H1 (cell line): ENCODE measurements at regions not wholly inside any gene's neighbourhood (a gene's known extent, or its start where the extent isn't known, plus 50 kb on each side); places are given as distances from the start of the nearest gene placed in this dataset.

ENCODE experiments used
- CTCF ChIA-PET: fragments of 300-600 bp; sonication (Branson Sonifier 250); formaldehyde crosslinking; loops from one replicate; lab custom pipeline; 2021; ENCODE audit not compliant: partially characterized antibody; lab: Charles Lee
- POLR2A ChIA-PET: fragments of 300-600 bp; sonication (Branson Sonifier 250); formaldehyde crosslinking; loops from one replicate; lab custom pipeline; 2021; ENCODE audit warnings: inconsistent platforms; ENCODE audit not compliant: partially characterized antibody; lab: Charles Lee
- DNase-seq, 2 experiments: peaks; one replicate each; pipeline versions ENCODE4 v3.0.0 to v3.0.0-alpha.2; 2010 to 2022; ENCODE audit warnings: low spot score in 2 of 2, low read depth in 1 of 2, mixed read lengths in 1 of 2
- FAIRE-seq: peaks from 2 replicates; lab custom pipeline; 2011; peaks lifted over from hg19 to GRCh38; lab: Jason Lieb, UNC
- H2AFZ ChIP-seq: 2 replicates; pipeline ENCODE4 v1.8.1; 2012; ENCODE audit warnings: low read length, inconsistent platforms
- H2AK5ac ChIP-seq: 2 replicates; pipeline ENCODE4 v1.6.1; 2013; ENCODE audit warnings: low read depth, low read length
- H2BK120ac ChIP-seq: replicated peaks from 2 replicates; pipeline ENCODE3; 2013; ENCODE audit warnings: low read depth, low read length, inconsistent platforms
- H2BK12ac ChIP-seq: 2 replicates; pipeline ENCODE4 v1.6.1; 2013; ENCODE audit warnings: low read depth, low read length
- H2BK15ac ChIP-seq: 2 replicates; pipeline ENCODE4 v1.6.1; 2013; ENCODE audit warnings: low read length
- H2BK20ac ChIP-seq: 2 replicates; pipeline ENCODE4 v1.6.1; 2013; ENCODE audit warnings: low read length
- H2BK5ac ChIP-seq: 2 replicates; pipeline ENCODE4 v1.6.1; 2013; ENCODE audit warnings: low read depth, low read length
- H3K14ac ChIP-seq: 2 replicates; pipeline ENCODE4 v1.6.1; 2013; ENCODE audit warnings: inconsistent platforms; ENCODE audit not compliant: insufficient read length
- H3K18ac ChIP-seq: 2 replicates; pipeline ENCODE4 v1.6.1; 2013; ENCODE audit warnings: low read length; ENCODE audit errors: extremely low read depth
- H3K23ac ChIP-seq: 2 replicates; pipeline ENCODE4 v1.6.1; 2013; ENCODE audit warnings: inconsistent platforms; ENCODE audit not compliant: insufficient read length
- H3K23me2 ChIP-seq: 2 replicates; pipeline ENCODE4 v1.6.1; 2013; ENCODE audit warnings: low read depth, low read length
- H3K27ac ChIP-seq: 2 replicates; pipeline ENCODE4 v1.6.1; 2011; ENCODE audit warnings: low read depth, low read length, inconsistent platforms
- H3K27me3 ChIP-seq, 4 experiments: replicated peaks in 1 of 4; 1 replicate in 1 of 4; 2 replicates in 3 of 4; pipeline versions ENCODE4 v1.6.1 to v1.8.1; 2011 to 2013; ENCODE audit warnings: low read length in 3 of 4, mild to moderate bottlenecking in 3 of 4, inconsistent platforms in 2 of 4, mixed read lengths in 2 of 4, moderate library complexity in 1 of 4; ENCODE audit not compliant: control insufficient read depth in 3 of 4, insufficient read depth in 3 of 4; ENCODE audit errors: extremely low read depth in 1 of 4
- H3K36me3 ChIP-seq, 4 experiments: 2 replicates each; pipeline versions ENCODE4 v1.6.1 to v1.8.1; 2011 to 2013; ENCODE audit warnings: mild to moderate bottlenecking in 4 of 4, low read length in 3 of 4, moderate library complexity in 2 of 4, control low read depth in 1 of 4, inconsistent platforms in 1 of 4; ENCODE audit not compliant: insufficient read depth in 4 of 4, control insufficient read depth in 2 of 4
- H3K4ac ChIP-seq: replicated peaks from 2 replicates; pipeline ENCODE3; 2013; ENCODE audit warnings: low read length, low read depth, mixed read lengths, inconsistent platforms; ENCODE audit not compliant: insufficient read length
- H3K4me1 ChIP-seq, 4 experiments: replicated peaks in 1 of 4; 1 replicate in 1 of 4; 2 replicates in 3 of 4; pipeline versions ENCODE4 v1.6.1 to v1.8.1; 2011 to 2013; ENCODE audit warnings: low read length in 3 of 4, inconsistent platforms in 2 of 4, mixed read lengths in 1 of 4; ENCODE audit not compliant: insufficient read depth in 4 of 4, control insufficient read depth in 3 of 4
- H3K4me2 ChIP-seq, 2 experiments: 2 replicates each; pipeline versions ENCODE4 v1.6.1 to v1.8.1; 2011 to 2013; ENCODE audit warnings: low read depth in 2 of 2, low read length in 2 of 2, control low read depth in 1 of 2, inconsistent platforms in 1 of 2, mild to moderate bottlenecking in 1 of 2; ENCODE audit not compliant: insufficient read depth in 1 of 2
- H3K4me3 ChIP-seq, 4 experiments: fragments of 200-600, 300-600 bp in 1 of 4; sonication (generic), shearing (Covaris generic), sonication (Bioruptor Twin) in 1 of 4; 2 replicates each; pipeline versions ENCODE4 v1.5.1 to v1.8.1; 2011 to 2016; ENCODE audit warnings: low read length in 4 of 4, low read depth in 3 of 4, control low read depth in 2 of 4, inconsistent platforms in 2 of 4, mild to moderate bottlenecking in 2 of 4, mixed read lengths in 1 of 4, moderate library complexity in 1 of 4; ENCODE audit not compliant: insufficient read depth in 2 of 4; ENCODE audit errors: extremely low read depth in 1 of 4
- H3K56ac ChIP-seq: replicated peaks from 2 replicates; pipeline ENCODE3; 2013; ENCODE audit warnings: low read depth, mild to moderate bottlenecking, mixed read lengths, low read length, inconsistent platforms; ENCODE audit not compliant: insufficient read length
- H3K79me1 ChIP-seq: 2 replicates; pipeline ENCODE4 v1.6.1; 2013; ENCODE audit warnings: low read depth, low read length, control low read depth
- H3K79me2 ChIP-seq, 2 experiments: 2 replicates each; pipeline versions ENCODE4 v1.6.1 to v1.8.1; 2012 to 2013; ENCODE audit warnings: low read length in 2 of 2, mild to moderate bottlenecking in 2 of 2, inconsistent platforms in 1 of 2; ENCODE audit not compliant: insufficient read depth in 2 of 2, control insufficient read depth in 1 of 2
- H3K9ac ChIP-seq, 4 experiments: replicated peaks in 1 of 4; 1 replicate in 1 of 4; 2 replicates in 3 of 4; pipeline versions ENCODE4 v1.6.1 to v1.8.1; 2011 to 2013; ENCODE audit warnings: low read depth in 3 of 4, low read length in 3 of 4, control low read depth in 2 of 4, mild to moderate bottlenecking in 2 of 4, moderate library complexity in 2 of 4, inconsistent platforms in 1 of 4; ENCODE audit errors: extremely low read depth in 1 of 4
- H3K9me3 ChIP-seq, 2 experiments: 2 replicates each; pipeline versions ENCODE4 v1.6.1 to v1.8.1; 2012 to 2013; ENCODE audit warnings: mild to moderate bottlenecking in 2 of 2, moderate library complexity in 2 of 2, control low read depth in 1 of 2, inconsistent platforms in 1 of 2, low read depth in 1 of 2, low read length in 1 of 2, mixed read lengths in 1 of 2; ENCODE audit not compliant: insufficient read depth in 2 of 2
- H4K20me1 ChIP-seq, 2 experiments: replicated peaks in 1 of 2; 2 replicates each; pipeline versions ENCODE3 to v1.8.1; 2011 to 2013; ENCODE audit warnings: inconsistent platforms in 2 of 2, low read length in 2 of 2, mild to moderate bottlenecking in 1 of 2; ENCODE audit not compliant: insufficient read depth in 2 of 2, control insufficient read depth in 1 of 2
- H4K5ac ChIP-seq: 2 replicates; pipeline ENCODE4 v1.6.1; 2013; ENCODE audit warnings: low read length, low read depth, mixed read lengths, inconsistent platforms; ENCODE audit not compliant: insufficient read length
- H4K8ac ChIP-seq: 2 replicates; pipeline ENCODE4 v1.8.0; 2013; ENCODE audit warnings: mild to moderate bottlenecking, moderate library complexity, low read length, inconsistent platforms; ENCODE audit not compliant: insufficient read depth; ENCODE audit errors: extremely low read depth
- H4K91ac ChIP-seq: replicated peaks from 2 replicates; pipeline ENCODE3; 2013; ENCODE audit warnings: low read length, mixed read lengths, inconsistent platforms; ENCODE audit not compliant: insufficient read length
- EZH2 ChIP-seq: fragments of 200-600 bp; sonication (generic); IDR thresholded peaks from 2 replicates; pipeline ENCODE4 v1.7.1; 2012; ENCODE audit warnings: low read depth, mild to moderate bottlenecking, moderate library complexity, low read length, inconsistent platforms; ENCODE audit not compliant: severe bottlenecking
- HDAC2 ChIP-seq, 2 experiments: fragments of 300-600 bp in 1 of 2; sonication (generic) in 1 of 2; IDR thresholded peaks; 2 replicates each; pipeline ENCODE4 v1.6.1; 2011 to 2012; ENCODE audit warnings: low read depth in 2 of 2, low read length in 2 of 2, mild to moderate bottlenecking in 2 of 2, moderate library complexity in 2 of 2, borderline replicate concordance in 1 of 2, inconsistent platforms in 1 of 2
- TAF1 ChIP-seq: IDR thresholded peaks from 2 replicates; pipeline ENCODE4 v1.6.1; 2011; ENCODE audit warnings: mild to moderate bottlenecking, low read depth, low read length
- WGBS, 2 experiments: shearing (Covaris generic) in 1 of 2; methylation state at CpG; one replicate each; pipeline versions ENCODE4 v1.1.6 to v1.1.7; 2013 to 2015; ENCODE audit warnings: low lambda C conversion rate in 2 of 2, mixed read lengths in 2 of 2, inconsistent platforms in 1 of 2, low coverage in 1 of 2, missing lambda C conversion rate in 1 of 2; ENCODE audit not compliant: insufficient replicate concordance in 2 of 2, insufficient coverage in 1 of 2, insufficient read length in 1 of 2; ENCODE audit errors: extremely low coverage in 1 of 2, missing lambda C conversion rate in 1 of 2; 5-methylcytosine and 5-hydroxymethylcytosine counted together

GRCh38 chr20:51271931-51272330, 249.0 kb upstream of the KCNG1 start:
- no peak overlapping the region for H3K23ac ChIP-seq
- H4K8ac ChIP-seq, result no peak overlapping the region
- no peak overlapping the region for H4K5ac ChIP-seq
- no peak overlapping the region for H2BK20ac ChIP-seq
- H3K4me1 ChIP-seq, result no peaks in the 10 kb centered on the region
- H3K27me3 ChIP-seq, result no peaks in the 10 kb centered on the region
- no peak for TF ChIP-seq TAF1
- no peak for TF ChIP-seq HDAC2 (IDR thresholded peaks at IDR 0.05; ENCODE audit: borderline replicate concordance in 1 of 2, low read depth in 2 of 2, low read length in 2 of 2)
- no peak for TF ChIP-seq EZH2
- H2BK120ac ChIP-seq, result no peak overlapping the region
- CTCF ChIA-PET, result interaction anchor here (0.7 to 2.5 kb wide), 3 partner anchors 24 to 256 kb away, joined by 3 to 8 read pairs (median 7); no protein-coding TSS in a partner anchor
- H3K23me2 ChIP-seq, result no peaks in the 10 kb centered on the region
- H2BK5ac ChIP-seq, result no peak overlapping the region
- no peak overlapping the region for H2AK5ac ChIP-seq
- H3K56ac ChIP-seq, result no peak overlapping the region
- no peak overlapping the region for H2BK15ac ChIP-seq
- no peak overlapping the region for H3K4me2 ChIP-seq
- H2AFZ ChIP-seq, result no peak overlapping the region
- H3K9me3 ChIP-seq, result peaks cover 5% of the 10 kb centered on the region in 2 experiments; a peak in 2 of 4 replicates
- no peak overlapping the region for H3K14ac ChIP-seq
- H3K4me3 ChIP-seq, result no peak overlapping the region
- H4K91ac ChIP-seq, result no peak overlapping the region
- no peaks in the 10 kb centered on the region for H3K79me2 ChIP-seq
- DNase-seq (no peak), FAIRE-seq (no peak)
- no peaks in the 10 kb centered on the region for H4K20me1 ChIP-seq
- no peak overlapping the region for H2BK12ac ChIP-seq
- no peak overlapping the region for H3K9ac ChIP-seq
- WGBS, 2 experiments, result 88% methylated on average over 7 of the region's 7 CpGs; no CpG with 5 or more reads in 1 of the 2 experiments
- H3K4ac ChIP-seq, result no peak overlapping the region
- H3K36me3 ChIP-seq, result no peaks in the 10 kb centered on the region
- no peak overlapping the region for H3K27ac ChIP-seq
- POLR2A ChIA-PET, result no interaction called here
- H3K18ac ChIP-seq, result no peak overlapping the region
- H3K79me1 ChIP-seq, result no peaks in the 10 kb centered on the region
